Kidney capillary endothelial cell (primary cell): ENCODE measurements at regions not wholly inside any gene's neighbourhood (a gene's known extent, or its start where the extent isn't known, plus 50 kb on each side); places are given as distances from the start of the nearest gene placed in this dataset.
"Not testable (repeated sequence)": the region's sequence is repeated elsewhere in the genome, so short reads cannot be mapped to it uniquely, and the experiment has no call there.

Experiments
- DNase-seq: peaks from one replicate; pipeline ENCODE4 v3.0.0-alpha.2; 2018; ENCODE audit warnings: low spot score

GRCh38 chr5:29252390-29252789, 1941.1 kb upstream of the CDH6 start:
- DNase-seq: no peak

- no peak for DNase-seq
Measured at GRCh38 chr5:29247346-29248028, 1946.0 kb upstream of the CDH6 start.

GRCh38 chr5:29240379-29240778, 1953.1 kb upstream of the CDH6 start:
- DNase-seq: no peak

GRCh38 chr5:29239606-29240005, 1953.9 kb upstream of the CDH6 start:
- no peak for DNase-seq

- no peak for DNase-seq
Measured at GRCh38 chr5:29238115-29238514, 1955.4 kb upstream of the CDH6 start.

- DNase-seq: no peak
Measured at GRCh38 chr5:29231154-29231553, 1962.3 kb upstream of the CDH6 start.

DNA sequence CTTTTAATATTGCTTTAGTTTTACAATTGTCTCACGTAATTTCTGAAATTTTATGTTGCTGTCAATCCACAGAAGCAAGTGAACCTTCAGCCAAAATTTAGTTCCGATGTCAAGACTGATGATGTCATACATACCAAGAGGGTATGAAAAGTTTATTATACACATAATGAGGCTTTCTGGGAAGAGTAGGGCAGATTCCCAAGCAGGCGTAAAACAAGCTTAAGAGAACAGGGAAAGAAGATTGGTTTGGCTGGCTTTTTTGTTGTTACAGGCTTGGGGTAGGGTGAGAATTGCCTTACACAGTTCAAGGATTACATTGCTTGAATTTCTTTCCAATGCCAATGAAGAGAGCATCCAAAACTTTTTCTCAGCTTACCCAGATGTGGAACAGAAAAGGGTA, 1962.9 kb upstream of the CDH6 start:
- no peak for DNase-seq

DNA sequence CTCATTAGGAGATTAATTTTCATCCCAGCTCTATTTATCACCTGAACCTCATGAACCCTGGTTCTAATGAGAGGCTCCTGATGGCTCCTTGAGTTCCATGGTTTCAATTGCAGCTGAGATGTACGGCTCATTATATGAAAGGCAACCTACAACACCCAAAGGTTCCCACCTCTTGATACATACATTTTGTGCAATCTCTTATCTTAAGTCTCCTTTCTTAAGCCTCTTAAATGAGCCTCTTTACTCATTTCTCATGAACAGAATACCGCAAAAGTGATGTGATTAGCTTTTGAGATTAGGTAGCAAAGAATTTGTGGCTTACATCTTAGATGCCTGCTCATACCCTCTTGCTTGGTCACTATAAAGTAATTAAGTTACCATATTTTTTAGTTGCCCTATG, 1964.0 kb upstream of the CDH6 start:
- no peak for DNase-seq

DNA sequence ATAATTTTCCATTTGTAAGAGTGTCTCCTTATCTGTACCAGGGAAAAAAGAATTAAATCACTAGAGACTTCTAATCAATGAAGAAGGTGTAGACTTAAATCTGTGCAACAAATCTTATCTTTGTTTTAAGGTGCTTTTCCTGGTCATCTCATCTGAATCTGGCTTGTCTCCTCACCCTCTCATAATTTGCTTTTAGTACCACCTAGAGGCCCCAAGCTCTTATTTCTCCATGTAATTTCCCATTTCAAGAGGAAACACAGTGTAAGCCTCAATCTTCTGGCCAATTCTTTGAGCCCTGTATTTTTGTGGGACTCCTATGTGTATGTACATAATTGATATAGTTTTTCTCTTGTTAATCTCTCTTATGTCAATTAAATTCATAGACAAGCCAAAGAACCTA, 1975.3 kb upstream of the CDH6 start:
- no peak for DNase-seq

- DNase-seq: no peak
Measured at GRCh38 chr5:29214839-29215238, 1978.6 kb upstream of the CDH6 start.

DNA sequence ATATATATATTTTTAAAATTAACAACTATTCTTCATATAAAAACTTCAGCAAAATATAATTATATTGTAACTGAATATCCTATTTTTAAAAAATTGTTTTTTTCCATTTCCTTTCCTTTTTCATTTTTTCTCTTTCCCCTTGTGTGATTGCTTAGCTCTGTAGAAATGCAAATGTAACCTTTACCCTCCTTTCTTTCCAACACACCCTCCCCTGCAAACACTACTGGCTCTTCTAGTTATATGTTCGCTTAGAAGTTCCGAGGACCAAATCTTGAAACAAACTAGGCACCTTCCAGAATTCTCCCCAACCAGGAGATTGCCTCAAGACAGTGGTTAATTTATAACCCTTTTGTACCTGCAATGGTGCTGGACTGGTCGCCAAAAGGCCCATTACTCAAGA, 1980.0 kb upstream of the CDH6 start:
- DNase-seq: no peak

- DNase-seq: no peak
Measured at GRCh38 chr5:29208024-29208423, 1985.5 kb upstream of the CDH6 start.

DNA sequence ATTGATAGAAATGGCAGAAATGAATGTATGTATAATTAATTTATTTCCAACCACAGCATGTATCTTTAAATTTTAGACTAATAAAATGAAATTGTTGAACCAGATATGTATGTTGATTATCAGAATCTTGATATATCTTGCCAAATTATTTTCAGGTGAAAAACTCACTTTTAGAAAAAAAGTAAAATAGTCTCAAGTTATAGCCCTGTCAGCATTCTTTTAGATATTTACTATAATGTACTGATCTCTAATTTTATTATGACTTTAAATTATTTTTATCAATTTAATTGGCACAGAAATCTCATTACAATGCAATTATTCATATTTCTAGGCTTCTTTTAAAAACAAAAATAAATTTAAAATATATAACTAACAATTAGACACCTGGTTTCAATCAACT, 1990.4 kb upstream of the CDH6 start:
- DNase-seq: no peak

GRCh38 chr5:29197631-29198454, 1995.6 kb upstream of the CDH6 start:
- DNase-seq: no peak

DNA sequence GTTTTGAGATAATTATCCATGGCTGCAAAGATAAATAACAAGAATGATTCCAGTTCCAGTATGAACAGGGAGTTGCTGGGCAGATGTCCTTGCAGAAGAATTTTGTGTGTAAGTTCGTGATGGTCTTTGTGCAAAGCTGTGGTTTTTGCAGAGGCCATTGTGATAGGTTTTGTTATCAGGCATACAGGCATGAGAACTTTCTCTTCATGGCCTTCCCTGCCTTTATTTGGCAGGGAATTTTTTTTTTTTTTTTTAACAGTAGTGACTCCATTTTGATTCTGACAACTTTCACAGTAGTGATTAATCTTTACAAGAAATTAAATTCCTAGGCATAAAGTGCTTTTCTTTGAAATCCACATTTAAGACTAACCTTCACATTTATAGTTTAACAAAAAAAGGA, 1999.5 kb upstream of the CDH6 start:
- DNase-seq: no peak

GRCh38 chr5:29191269-29192048, 2002.0 kb upstream of the CDH6 start:
- not testable (repeated sequence) for DNase-seq

DNA sequence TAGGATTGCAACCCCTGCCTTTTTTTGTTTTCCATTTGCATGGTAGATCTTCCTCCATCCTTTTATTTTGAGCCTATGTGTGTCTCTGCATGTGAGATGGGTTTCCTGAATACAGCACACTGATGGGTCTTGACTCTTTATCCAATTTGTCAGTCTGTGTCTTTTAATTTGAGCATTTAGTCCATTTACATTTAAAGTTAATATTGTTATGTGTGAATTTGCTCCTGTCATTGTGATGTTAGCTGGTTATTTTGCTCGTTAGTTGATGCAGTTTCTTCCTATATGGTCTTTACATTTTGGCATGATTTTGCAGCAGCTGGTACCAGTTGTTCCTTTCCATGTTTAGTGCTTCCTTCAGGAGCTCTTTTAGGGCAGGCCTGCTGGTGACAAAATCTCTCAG, 2003.1 kb upstream of the CDH6 start:
- not testable (repeated sequence) for DNase-seq

DNA sequence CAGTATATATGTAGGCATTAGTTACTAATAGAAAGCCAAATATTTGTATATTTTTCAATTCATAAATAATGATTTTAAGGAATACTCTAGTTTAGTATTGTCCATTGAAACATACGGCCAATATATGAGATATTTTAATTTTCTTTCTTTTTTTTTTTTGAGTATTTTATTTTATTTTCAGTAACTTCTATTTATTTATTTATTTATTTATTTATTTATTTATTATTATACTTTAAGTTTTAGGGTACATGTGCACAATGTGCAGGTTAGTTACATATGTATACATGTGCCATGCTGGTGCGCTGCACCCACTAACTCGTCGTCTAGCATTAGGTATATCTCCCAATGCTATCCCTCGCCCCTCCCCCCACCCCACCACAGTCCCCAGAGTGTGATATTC, 2007.1 kb upstream of the CDH6 start:
- not testable (repeated sequence) for DNase-seq

DNA sequence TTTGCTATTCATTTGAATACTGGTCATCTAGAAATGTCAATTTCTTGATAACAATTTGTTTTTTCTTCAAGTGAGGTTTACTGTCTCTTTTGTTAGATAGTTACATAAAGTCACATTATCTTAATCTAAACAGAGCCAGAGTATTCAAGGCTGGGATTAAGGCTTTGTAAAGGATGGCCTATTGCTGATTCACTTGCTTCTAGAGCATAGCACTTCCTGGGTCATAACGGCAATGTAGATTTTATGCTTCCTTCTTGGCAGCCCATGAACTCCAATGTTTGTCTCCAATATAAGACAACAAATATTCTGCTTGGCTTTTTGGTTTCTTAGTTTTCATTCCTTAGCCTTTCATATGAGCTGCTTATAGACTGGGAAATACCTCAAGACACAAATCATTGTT, 2007.9 kb upstream of the CDH6 start:
- no peak for DNase-seq

GRCh38 chr5:29175774-29176173, 2017.7 kb upstream of the CDH6 start:
- no peak for DNase-seq

DNA sequence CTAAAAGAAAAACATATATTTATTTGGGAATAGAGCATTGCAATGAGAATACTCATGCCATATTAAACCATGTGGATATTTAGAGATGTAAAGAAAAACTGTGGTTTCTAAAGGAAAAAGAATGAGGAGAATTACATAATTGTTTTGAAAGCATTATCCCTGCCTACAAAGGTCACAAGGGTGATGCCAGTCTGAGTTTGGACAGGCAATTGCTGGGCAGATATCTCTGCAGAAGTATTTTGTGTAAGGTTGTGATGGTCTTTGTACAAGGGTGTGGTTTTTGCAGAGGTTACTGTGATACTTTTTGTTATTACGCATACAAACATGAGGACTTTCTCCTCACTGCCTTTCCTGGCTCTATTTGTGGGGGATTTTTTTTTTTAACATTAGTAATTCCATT, 2022.9 kb upstream of the CDH6 start:
- DNase-seq: no peak

GRCh38 chr5:29169886-29170285, 2023.6 kb upstream of the CDH6 start:
- DNase-seq: no peak

- no peak for DNase-seq
Measured at GRCh38 chr5:29162297-29162696, 2031.2 kb upstream of the CDH6 start.
